ENCODE measurements at regions not wholly inside any gene's neighbourhood (a gene's known extent, or its start where the extent isn't known, plus 50 kb on each side); places are given as distances from the start of the nearest gene placed in this dataset.

DNA sequence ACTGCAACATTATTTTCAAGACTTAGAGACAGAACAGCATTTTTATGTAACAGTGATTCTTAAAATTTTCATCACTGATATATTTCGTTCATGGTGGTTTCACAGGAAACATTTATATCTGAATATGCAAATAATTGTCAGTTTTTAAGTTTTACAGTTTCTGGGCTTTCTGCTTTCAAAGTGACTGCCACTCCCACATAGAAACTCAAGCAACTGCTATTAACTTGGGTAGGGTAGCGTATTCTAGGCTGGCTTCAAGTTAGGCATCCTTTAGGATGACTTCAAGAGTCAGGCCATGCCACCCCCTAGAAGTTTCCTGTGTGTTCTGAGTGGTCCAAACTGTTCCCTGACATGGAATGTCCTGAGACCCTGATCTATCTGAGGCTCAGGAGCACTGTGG lies 123.6 kb upstream of the TSPAN8 start:
- TF ChIP-seq, protein P1, sequence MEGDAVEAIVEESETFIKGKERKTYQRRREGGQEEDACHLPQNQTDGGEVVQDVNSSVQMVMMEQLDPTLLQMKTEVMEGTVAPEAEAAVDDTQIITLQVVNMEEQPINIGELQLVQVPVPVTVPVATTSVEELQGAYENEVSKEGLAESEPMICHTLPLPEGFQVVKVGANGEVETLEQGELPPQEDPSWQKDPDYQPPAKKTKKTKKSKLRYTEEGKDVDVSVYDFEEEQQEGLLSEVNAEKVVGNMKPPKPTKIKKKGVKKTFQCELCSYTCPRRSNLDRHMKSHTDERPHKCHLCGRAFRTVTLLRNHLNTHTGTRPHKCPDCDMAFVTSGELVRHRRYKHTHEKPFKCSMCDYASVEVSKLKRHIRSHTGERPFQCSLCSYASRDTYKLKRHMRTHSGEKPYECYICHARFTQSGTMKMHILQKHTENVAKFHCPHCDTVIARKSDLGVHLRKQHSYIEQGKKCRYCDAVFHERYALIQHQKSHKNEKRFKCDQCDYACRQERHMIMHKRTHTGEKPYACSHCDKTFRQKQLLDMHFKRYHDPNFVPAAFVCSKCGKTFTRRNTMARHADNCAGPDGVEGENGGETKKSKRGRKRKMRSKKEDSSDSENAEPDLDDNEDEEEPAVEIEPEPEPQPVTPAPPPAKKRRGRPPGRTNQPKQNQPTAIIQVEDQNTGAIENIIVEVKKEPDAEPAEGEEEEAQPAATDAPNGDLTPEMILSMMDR (IDR thresholded peaks at IDR 0.05) = no peak
- TF ChIP-seq POLR2A (IDR thresholded peaks at IDR 0.05) = no peak
